K562 (cell line): ENCODE measurements at regions not wholly inside any gene's neighbourhood (a gene's known extent, or its start where the extent isn't known, plus 50 kb on each side); places are given as distances from the start of the nearest gene placed in this dataset.

ENCODE experiments used
- ATAC-seq: fragments of 200-7000 bp; cut with Tn5 transposase; 3 replicates; pipeline ENCODE4 v1.9.1; 2020; ENCODE audit warnings: moderate library complexity
- BruUV-seq: library from RNA; stranded (reverse); fragments of 400-500 nt; replicated peaks from 2 replicates; lab custom pipeline; 2021; lab: Mats Ljungman, UMichigan
- CTCF ChIA-PET: fragments of 300-600 bp; formaldehyde crosslinking; extraction: SDS; loops from one replicate; lab custom pipeline; 2021; ENCODE audit warnings: low intra/inter-chr PET ratio; lab: Yijun Ruan, JAX
- POLR2A ChIA-PET: fragments of 300-600, 350-650 bp; sonication (Branson Sonifier 250); formaldehyde crosslinking; extraction: SDS; loops from one replicate; lab custom pipeline; 2021; ENCODE audit warnings: antibody characterized with exemption, inconsistent platforms; lab: Yijun Ruan, JAX
- DNase-seq, 4 experiments: peaks; one replicate each; pipeline versions ENCODE4 v3.0.0 to v3.0.0-alpha.2; 2011 to 2018; ENCODE audit warnings: low spot score in 3 of 4, mixed read lengths in 3 of 4; ENCODE audit errors: extremely low read depth in 1 of 4
- FAIRE-seq: peaks from 2 replicates; lab custom pipeline; 2011; peaks lifted over from hg19 to GRCh38; lab: Jason Lieb, UNC
- H2AFZ ChIP-seq: 2 replicates; pipeline ENCODE4 v1.6.0; 2011; ENCODE audit warnings: low read depth, low read length, control low read depth, inconsistent platforms
- H3K27ac ChIP-seq: fragments of 200-600 bp; 3 replicates; pipeline ENCODE4 v1.8.0; 2011; ENCODE audit warnings: low read depth, mild to moderate bottlenecking, control low read depth, inconsistent platforms, low read length, moderate library complexity, mixed read lengths; ENCODE audit errors: extremely low read depth
- H3K27me3 ChIP-seq, 2 experiments: fragments of 300-600 bp in 1 of 2; 2 replicates in 1 of 2; 3 replicates in 1 of 2; pipeline versions ENCODE4 v1.6.0 to v1.8.0; 2011; ENCODE audit warnings: inconsistent platforms in 2 of 2, low read length in 2 of 2, mild to moderate bottlenecking in 1 of 2, mixed read lengths in 1 of 2, moderate library complexity in 1 of 2; ENCODE audit not compliant: control insufficient read depth in 2 of 2, insufficient read depth in 2 of 2
- H3K36me3 ChIP-seq: fragments of 300-600 bp; 3 replicates; pipeline ENCODE4 v1.8.0; 2011; ENCODE audit warnings: mild to moderate bottlenecking, low read length, inconsistent platforms; ENCODE audit not compliant: control insufficient read depth, insufficient read depth
- H3K4me1 ChIP-seq, 2 experiments: fragments of 200-600 bp in 1 of 2; replicated peaks in 1 of 2; 2 replicates in 1 of 2; 3 replicates in 1 of 2; pipeline versions ENCODE4 v1.5.1 to v1.8.0; 2011; ENCODE audit warnings: inconsistent platforms in 2 of 2, low read length in 2 of 2, mild to moderate bottlenecking in 1 of 2, mixed read lengths in 1 of 2, moderate library complexity in 1 of 2; ENCODE audit not compliant: control insufficient read depth in 2 of 2, insufficient read depth in 2 of 2
- H3K4me2 ChIP-seq: 2 replicates; pipeline ENCODE4 v1.6.1; 2011; ENCODE audit warnings: low read length, control low read depth, inconsistent platforms, mixed read lengths; ENCODE audit not compliant: insufficient read depth
- H3K4me3 ChIP-seq: fragments of 200-600 bp; sonication (generic), shearing (Covaris generic); 2 replicates; pipeline ENCODE4 v1.5.1; 2016; ENCODE audit warnings: control low read depth, inconsistent platforms
- H3K79me2 ChIP-seq: fragments of 200-600 bp; 3 replicates; pipeline ENCODE4 v1.8.0; 2011; ENCODE audit warnings: low read length, inconsistent platforms; ENCODE audit not compliant: control insufficient read depth, insufficient read depth
- H3K9ac ChIP-seq, 2 experiments: 2 replicates each; pipeline versions ENCODE4 v1.6.0 to v1.6.1; 2011; ENCODE audit warnings: low read depth in 2 of 2, low read length in 2 of 2, control low read depth in 1 of 2, inconsistent platforms in 1 of 2, mild to moderate bottlenecking in 1 of 2, mixed read lengths in 1 of 2; ENCODE audit not compliant: insufficient read depth in 1 of 2
- H3K9me1 ChIP-seq: one replicate; pipeline ENCODE4 v1.6.0; 2011; ENCODE audit warnings: inconsistent platforms, mild to moderate bottlenecking, low read length, moderate library complexity; ENCODE audit not compliant: control insufficient read depth, insufficient read depth
- H3K9me3 ChIP-seq: replicated peaks from 2 replicates; pipeline ENCODE4 v1.5.1; 2011; ENCODE audit warnings: low read depth, low read length, inconsistent platforms; ENCODE audit not compliant: control insufficient read depth, insufficient read depth
- H4K20me1 ChIP-seq: replicated peaks from 2 replicates; pipeline ENCODE4 v1.6.1; 2011; ENCODE audit warnings: low read length, inconsistent platforms, mixed read lengths; ENCODE audit not compliant: control insufficient read depth, insufficient read depth
- EHMT2 ChIP-seq: fragments of 450-650 bp; IDR thresholded peaks from 2 replicates; pipeline ENCODE4 v1.6.1; 2018; ENCODE audit warnings: antibody characterized with exemption
- FUS ChIP-seq: fragments of 200-400 bp; formaldehyde crosslinking; optimal IDR thresholded peaks from 2 replicates; pipeline ENCODE3; 2017; ENCODE audit warnings: low read depth, low read length
- MEF2A ChIP-seq: IDR thresholded peaks from 2 replicates; pipeline ENCODE4 v1.6.1; 2011; ENCODE audit warnings: low read depth, mild to moderate bottlenecking, low read length, moderate library complexity; ENCODE audit not compliant: control insufficient read depth
- PML ChIP-seq: IDR thresholded peaks from 2 replicates; pipeline ENCODE4 v1.6.1; 2012; ENCODE audit warnings: low read length, inconsistent platforms
- XRCC3 ChIP-seq: fragments of 450-650 bp; IDR thresholded peaks from 2 replicates; pipeline ENCODE4 v1.6.1; 2017; ENCODE audit warnings: mild to moderate bottlenecking, moderate library complexity
- ZNF124 ChIP-seq: sonication (generic); formaldehyde crosslinking; IDR thresholded peaks from 2 replicates; pipeline ENCODE4 v1.8.1; 2022; ENCODE audit warnings: missing genetic modification reagents
- WGBS: fragments of 100-300 bp; shearing (Covaris generic); methylation state at CpG from one replicate; pipeline ENCODE4 v1.1.6; 2016; ENCODE audit warnings: low coverage, mixed read lengths; ENCODE audit not compliant: insufficient coverage; ENCODE audit errors: missing lambda C conversion rate; 5-methylcytosine and 5-hydroxymethylcytosine counted together
- in situ Hi-C: fragments of 300-500 bp; cut with MboI; formaldehyde crosslinking; loops from 4 replicates; pipeline ENCODE4 v1.15.0; 2018; ENCODE audit warnings: inconsistent platforms, mixed read lengths
- intact Hi-C: fragments of 100-400 bp; cut with micrococcal nuclease; formaldehyde crosslinking; loops from 2 replicates; pipeline ENCODE4 v1.14.2; 2022
- TF ChIP-seq, protein P1 (sequence below), 2 experiments: fragments of 200-800 bp in 1 of 2; sonication (Bioruptor generic) in 1 of 2; sonication (generic) in 1 of 2; formaldehyde crosslinking in 1 of 2; IDR thresholded peaks in 1 of 2; conservative IDR thresholded peaks in 1 of 2; 2 replicates each; pipeline versions ENCODE4 v1.5.0 to v1.6.1; 2016 to 2020; ENCODE audit warnings: missing compliant biosample characterization in 1 of 2, missing genetic modification characterization in 1 of 2, missing genetic modification reagents in 1 of 2
- TF ChIP-seq, protein P2 (sequence below): fragments of 450-650 bp; conservative IDR thresholded peaks from 2 replicates; pipeline ENCODE4 v1.6.1; 2016; ENCODE audit warnings: missing genetic modification characterization, low read depth, mild to moderate bottlenecking, control low read depth, missing compliant biosample characterization
- TF ChIP-seq, protein P3 (sequence below): fragments of 200-800 bp; sonication (Bioruptor generic); IDR thresholded peaks from 2 replicates; pipeline ENCODE4 v1.6.1; 2017; ENCODE audit warnings: missing genetic modification characterization, missing compliant biosample characterization
- TF ChIP-seq, protein P4 (sequence below): fragments of 450-650 bp; IDR thresholded peaks from 2 replicates; pipeline ENCODE4 v1.6.1; 2017; ENCODE audit warnings: antibody characterized with exemption

DNA sequence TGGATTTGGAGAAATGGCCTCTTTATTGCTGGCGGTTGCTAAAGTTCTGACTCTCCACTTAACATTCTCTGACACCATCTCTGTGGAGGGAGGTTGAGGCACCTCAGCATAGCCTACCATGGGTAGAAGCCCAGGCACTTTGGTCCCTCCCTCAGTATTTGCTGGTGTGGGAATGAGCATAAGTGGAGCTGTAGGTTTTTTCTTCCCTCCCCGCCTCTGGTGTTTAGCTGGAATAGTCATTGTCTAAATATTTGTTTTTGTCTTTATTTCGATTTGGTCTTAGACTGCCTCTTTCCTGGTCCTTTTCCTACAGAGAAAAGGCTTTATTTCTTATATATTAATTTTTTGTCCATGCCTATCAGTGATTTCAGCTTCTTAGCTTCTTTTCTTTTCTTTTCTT is 203.4 kb upstream of the AGR3 start:
- H3K27me3 ChIP-seq, result no peaks in the 10 kb centered on the region
- FAIRE-seq, result no peak
- no peak overlapping the region for H3K4me2 ChIP-seq
- in situ Hi-C loops, result no loop called here
- H3K4me1 ChIP-seq, result no peaks in the 10 kb centered on the region
- no peak overlapping the region for H2AFZ ChIP-seq
- ChIA-PET CTCF (no interaction called here), POLR2A (no interaction called here)
- TF ChIP-seq, protein P1, sequence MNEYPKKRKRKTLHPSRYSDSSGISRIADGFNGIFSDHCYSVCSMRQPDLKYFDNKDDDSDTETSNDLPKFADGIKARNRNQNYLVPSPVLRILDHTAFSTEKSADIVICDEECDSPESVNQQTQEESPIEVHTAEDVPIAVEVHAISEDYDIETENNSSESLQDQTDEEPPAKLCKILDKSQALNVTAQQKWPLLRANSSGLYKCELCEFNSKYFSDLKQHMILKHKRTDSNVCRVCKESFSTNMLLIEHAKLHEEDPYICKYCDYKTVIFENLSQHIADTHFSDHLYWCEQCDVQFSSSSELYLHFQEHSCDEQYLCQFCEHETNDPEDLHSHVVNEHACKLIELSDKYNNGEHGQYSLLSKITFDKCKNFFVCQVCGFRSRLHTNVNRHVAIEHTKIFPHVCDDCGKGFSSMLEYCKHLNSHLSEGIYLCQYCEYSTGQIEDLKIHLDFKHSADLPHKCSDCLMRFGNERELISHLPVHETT (CRISPR knock-in tag; conservative IDR thresholded peaks at IDR 0.05 in 1 of 2, IDR thresholded peaks at IDR 0.05 in 1 of 2), result no peak
- TF ChIP-seq MEF2A (no peak), XRCC3 (no peak), PML (no peak), ZNF124 (CRISPR knock-in tag) (no peak), EHMT2 (no peak), FUS (no peak)
- TF ChIP-seq, protein P2, sequence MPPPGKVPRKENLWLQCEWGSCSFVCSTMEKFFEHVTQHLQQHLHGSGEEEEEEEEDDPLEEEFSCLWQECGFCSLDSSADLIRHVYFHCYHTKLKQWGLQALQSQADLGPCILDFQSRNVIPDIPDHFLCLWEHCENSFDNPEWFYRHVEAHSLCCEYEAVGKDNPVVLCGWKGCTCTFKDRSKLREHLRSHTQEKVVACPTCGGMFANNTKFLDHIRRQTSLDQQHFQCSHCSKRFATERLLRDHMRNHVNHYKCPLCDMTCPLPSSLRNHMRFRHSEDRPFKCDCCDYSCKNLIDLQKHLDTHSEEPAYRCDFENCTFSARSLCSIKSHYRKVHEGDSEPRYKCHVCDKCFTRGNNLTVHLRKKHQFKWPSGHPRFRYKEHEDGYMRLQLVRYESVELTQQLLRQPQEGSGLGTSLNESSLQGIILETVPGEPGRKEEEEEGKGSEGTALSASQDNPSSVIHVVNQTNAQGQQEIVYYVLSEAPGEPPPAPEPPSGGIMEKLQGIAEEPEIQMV (tag), result no peak
- TF ChIP-seq, protein P3, sequence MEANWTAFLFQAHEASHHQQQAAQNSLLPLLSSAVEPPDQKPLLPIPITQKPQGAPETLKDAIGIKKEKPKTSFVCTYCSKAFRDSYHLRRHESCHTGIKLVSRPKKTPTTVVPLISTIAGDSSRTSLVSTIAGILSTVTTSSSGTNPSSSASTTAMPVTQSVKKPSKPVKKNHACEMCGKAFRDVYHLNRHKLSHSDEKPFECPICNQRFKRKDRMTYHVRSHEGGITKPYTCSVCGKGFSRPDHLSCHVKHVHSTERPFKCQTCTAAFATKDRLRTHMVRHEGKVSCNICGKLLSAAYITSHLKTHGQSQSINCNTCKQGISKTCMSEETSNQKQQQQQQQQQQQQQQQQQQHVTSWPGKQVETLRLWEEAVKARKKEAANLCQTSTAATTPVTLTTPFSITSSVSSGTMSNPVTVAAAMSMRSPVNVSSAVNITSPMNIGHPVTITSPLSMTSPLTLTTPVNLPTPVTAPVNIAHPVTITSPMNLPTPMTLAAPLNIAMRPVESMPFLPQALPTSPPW, result no peak
- TF ChIP-seq, protein P4, sequence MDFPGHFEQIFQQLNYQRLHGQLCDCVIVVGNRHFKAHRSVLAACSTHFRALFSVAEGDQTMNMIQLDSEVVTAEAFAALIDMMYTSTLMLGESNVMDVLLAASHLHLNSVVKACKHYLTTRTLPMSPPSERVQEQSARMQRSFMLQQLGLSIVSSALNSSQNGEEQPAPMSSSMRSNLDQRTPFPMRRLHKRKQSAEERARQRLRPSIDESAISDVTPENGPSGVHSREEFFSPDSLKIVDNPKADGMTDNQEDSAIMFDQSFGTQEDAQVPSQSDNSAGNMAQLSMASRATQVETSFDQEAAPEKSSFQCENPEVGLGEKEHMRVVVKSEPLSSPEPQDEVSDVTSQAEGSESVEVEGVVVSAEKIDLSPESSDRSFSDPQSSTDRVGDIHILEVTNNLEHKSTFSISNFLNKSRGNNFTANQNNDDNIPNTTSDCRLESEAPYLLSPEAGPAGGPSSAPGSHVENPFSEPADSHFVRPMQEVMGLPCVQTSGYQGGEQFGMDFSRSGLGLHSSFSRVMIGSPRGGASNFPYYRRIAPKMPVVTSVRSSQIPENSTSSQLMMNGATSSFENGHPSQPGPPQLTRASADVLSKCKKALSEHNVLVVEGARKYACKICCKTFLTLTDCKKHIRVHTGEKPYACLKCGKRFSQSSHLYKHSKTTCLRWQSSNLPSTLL, result no peak
- H3K9me3 ChIP-seq, result no peaks in the 10 kb centered on the region
- ATAC-seq, result no peak
- H3K36me3 ChIP-seq, result no peaks in the 10 kb centered on the region
- no peak for DNase-seq
- BruUV-seq, result no TSS peak
- WGBS, result 9% methylated on average over 3 of the region's 3 CpGs
- no peaks in the 10 kb centered on the region for H3K9me1 ChIP-seq
- no peaks in the 10 kb centered on the region for H3K79me2 ChIP-seq
- H4K20me1 ChIP-seq, result no peaks in the 10 kb centered on the region
- intact Hi-C loops, result no loop called here
- H3K4me3 ChIP-seq, result no peak overlapping the region
- H3K27ac ChIP-seq, result no peak overlapping the region
- no peak overlapping the region for H3K9ac ChIP-seq
